ENCODE measurements at regions not wholly inside any gene's neighbourhood (a gene's known extent, or its start where the extent isn't known, plus 50 kb on each side); places are given as distances from the start of the nearest gene placed in this dataset.

DNA sequence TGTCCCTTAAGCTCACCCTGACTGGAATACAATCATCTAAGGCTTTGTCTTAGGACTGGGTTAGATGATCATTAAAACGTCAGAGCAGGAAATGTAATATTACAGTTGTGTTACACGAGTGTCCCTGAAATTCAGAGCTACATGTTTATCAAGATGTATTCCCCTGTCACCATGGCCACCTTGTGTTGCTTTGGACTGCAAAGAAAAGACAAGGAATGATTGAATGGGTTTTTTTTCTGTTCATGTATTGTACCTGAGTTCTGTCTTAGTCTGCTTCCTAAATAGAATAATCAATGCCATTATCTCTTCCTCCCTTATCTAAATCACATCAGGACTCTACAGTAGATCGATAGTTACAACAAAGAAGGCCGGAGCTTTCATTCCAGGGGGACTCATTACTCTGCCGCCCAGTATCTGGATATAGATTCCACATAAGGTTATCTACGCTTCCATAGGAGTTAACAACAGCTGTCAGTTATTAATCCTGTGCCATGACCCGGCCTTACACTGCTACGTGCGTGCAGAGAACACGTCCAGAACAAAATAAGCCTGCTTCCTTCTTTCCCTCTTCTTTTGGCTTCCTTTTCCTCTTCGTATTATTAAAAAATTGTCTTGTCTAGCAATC is 274.1 kb upstream of the SASH1 start:
- no peak for DNase-seq

DNA sequence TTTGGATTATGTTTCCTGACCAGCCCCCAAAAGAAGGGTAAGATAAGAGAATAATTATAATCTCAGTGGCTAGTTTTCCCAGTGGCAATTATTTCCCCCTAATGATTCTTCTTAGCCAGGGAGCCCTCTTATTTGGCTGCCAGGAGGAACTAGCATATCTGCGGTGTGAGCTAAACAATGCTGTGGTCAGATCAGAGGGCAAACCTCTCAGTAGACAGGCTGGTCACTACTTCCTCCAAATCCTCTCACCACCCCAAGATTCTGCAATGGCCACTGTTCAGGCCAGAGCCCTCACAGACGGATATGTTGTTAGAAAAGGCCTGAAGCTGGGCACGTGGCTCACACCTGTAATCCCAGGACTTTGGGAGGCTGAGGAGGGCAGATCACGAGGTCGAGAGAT is 273.4 kb upstream of the SASH1 start:
- no peak for DNase-seq

DNA sequence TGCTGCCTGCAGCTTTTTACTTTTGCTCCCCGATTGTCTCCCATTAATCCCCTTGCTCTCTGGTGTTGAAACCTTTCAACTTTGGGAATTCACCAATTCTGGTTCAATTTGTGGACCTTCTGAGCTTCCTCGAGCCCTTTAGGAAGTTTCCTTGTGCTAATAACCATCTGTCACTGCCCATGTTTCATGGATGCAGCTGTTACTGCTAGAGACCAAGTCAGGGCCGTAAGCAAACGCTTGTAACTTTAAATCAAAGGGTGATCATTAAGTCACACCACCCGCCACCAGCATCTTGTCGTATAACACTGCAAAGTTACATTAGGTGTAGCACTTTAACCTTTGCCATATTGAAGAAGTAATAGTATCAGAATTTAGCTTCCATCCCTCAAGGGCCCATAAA is 268.3 kb upstream of the SASH1 start:
- no peak for DNase-seq

DNA sequence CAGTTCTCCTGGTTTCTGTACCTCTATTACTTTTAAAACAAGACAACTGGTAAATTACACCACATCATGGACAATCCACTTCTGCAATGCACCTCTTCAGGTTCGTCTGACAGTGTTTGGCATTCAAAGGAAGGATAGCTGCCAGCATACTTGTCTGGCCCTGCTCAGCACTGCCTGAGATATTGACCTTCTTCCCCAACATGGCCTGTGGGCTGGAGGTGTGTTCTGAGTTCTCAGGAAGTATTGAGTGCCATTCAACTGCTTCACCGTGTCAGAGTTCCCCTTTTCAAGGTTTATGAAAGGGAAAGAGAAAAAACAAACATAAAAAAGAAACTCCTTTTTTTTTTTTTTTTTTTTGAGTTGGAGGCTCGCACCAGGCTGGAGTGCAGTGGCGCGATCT is 267.9 kb upstream of the SASH1 start:
- DNase-seq, result no peak

DNA sequence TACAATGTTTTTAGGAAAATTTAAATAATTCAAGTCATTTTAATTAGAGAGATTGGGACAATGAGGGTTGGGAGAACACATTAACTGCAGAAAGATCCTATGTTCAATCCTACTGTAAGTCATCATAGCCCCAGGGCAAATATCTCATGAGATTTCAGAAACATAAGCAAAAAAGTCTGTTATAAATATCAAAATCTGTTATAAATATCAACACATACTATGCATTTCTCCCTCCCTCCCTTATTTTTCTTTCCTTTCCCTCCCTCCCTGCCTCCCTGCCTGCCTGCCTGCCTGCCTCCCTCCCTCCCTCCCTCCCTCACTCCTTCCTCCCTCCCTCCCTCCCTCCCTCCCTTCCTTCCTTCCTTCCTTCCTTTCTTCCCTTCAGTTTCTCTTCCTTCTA is 267.3 kb upstream of the SASH1 start:
- no peak for DNase-seq

DNA sequence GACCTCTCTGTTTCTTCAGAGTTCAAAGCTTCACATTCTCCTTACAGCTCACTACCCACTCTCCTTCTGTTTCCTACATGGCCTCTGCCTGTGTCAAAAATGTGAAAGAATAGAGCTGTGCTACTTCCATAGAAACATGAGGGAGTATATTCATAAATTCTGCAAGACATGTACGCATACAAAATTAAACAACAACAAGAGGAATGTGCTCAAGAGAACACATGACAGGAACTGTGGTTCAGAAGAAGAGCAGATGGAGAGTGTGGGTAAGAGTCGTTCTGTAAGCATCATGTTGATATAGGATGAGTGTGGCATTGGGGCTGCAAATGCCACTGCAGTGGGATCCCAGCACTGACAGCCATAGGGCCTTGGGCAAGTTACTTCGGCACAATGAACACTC is 266.6 kb upstream of the SASH1 start:
- DNase-seq, result no peak

DNA sequence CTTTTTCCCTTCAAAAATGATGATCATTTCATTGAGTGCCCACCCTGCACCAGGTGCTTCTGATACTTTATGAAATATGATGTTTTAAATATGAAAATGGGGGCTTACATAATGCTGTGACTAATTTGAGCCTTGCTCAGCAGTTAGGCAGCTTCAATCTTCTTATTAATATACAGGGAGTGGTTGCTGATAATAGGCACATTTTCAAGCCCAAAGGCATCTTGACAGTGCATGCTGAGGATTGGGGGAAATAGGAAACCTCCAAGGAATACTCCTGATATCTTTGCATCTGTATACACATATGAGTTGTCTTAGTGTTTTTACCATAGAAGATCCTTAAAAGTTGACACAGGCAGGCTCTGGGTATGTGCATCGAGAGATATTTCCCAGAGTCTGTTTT is 262.3 kb upstream of the SASH1 start:
- no peak for DNase-seq

DNA sequence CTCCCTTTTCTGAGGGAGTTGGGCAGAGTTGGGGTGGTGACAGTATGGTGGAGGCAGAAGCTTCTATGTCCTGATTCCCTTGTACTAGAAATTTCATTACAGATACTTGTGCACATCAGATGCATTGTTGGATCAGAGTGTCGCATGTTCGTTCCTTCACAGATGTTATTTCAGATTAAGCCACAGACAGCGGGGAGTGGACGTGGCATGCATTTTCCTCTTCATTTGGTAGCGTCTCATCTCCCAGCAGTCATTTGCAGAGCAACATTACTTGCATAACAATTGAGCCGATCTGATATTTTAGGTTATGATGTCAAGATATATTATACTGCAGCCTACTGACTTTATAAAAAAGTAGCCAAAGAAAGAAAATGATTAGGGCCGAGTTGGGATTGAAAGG is 261.6 kb upstream of the SASH1 start:
- no peak for DNase-seq

DNA sequence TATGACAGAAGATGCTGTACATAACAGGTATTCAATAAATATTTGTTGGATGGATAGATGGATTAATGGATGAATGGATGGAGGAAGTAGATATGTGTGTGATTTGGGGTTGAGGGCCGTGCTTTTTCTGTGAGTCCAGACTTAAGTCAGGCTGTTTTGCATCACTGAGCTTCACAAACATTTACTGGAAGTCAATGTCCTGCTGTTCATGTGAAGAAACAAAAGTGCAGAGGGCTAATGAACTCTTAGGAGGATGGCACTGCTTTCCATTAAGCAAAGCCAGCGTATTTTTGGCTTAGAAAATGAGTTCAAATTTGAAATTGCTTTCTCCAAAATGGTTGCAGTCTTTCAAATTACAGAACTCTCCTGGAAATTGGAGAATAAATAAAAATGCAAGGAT is 260.6 kb upstream of the SASH1 start:
- no peak for DNase-seq

DNA sequence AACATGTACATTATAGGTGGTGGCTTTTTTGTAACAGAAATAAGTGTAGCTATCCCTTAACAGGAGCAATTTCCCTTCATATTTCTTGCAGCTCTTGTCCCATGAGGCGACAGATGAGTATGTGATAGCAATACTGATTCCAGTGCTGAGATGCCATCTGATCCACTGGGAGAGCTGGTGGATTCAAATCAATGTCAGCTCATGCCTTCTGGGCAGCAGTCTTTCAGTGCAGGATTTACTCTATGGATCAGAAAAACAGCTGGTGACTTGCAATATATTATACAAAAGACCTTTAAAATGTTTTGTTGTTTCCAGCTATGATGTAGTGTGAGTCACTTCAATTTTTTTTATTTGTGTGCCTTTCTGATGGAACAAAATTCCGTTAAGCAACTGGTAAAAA is 259.9 kb upstream of the SASH1 start:
- no peak for DNase-seq

DNA sequence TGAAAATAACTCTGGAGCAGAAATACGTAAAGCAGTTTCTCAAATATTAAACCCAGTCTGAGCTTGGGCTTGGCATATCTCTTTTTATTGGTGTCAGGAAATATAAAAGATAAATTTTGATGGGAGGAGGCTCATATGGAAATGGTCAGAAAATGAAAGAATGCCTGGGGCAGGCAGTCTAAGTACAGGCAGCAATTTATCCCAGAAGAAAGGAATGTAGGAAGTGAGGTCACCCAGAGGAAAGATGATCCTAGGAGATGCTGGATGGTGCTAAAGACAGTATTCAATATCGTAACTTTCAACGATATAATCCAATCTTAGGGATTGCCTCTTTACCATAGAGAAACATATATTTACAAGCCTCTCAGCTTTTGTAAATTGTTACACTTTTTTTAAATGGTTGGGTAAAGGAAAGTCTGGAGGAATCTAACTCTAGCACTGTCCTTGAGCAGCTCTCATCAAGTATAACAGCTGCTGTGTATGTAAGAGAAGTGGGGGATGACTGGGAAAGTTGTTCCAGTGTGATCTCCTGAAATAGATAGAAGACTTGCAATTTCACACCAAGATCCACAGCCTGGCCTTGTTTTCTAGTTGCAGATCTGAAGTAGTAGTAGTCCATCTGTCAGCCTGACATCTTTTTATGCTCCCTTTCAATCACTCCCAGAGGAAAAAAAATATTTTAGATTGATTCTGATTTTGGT is 256.9 kb upstream of the SASH1 start:
- DNase-seq, result no peak

DNA sequence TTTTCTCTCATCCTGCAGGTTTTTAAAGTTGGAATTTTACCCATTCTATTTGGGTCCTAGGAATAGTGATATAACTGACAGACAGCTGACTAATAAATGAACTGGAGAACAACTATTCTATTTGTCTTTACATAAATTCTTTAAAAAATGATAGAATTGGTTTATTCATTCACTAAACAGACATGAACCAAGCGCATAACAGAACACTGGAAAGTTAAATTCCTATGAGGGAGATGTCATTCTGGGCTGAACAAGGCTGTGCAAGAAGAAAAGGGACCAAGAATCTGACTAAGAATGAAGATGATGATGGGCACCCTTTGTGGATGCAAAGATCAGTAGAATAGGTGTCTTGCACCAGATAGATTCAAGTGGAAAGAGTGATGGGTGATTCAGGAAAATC is 256.3 kb upstream of the SASH1 start:
- no peak for DNase-seq

DNA sequence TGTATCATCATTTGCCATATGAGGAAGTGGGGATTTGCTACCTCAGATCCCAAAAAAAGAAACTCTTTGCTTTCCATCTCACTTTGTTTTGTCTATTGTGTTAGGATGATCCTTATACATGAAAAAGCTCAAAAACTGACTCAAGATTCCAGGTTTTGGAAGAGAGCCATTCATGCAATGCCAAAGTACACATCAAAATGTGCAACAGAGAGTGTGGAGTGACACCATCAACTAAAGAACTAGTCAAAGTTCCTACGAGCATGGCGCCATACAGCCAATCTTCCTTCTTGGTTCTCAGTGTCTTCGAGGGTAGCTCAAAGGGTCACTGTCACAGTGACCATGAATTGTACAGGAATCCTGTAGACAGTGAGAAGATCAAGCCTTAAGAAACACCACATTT is 255.8 kb upstream of the SASH1 start:
- DNase-seq, result no peak

DNA sequence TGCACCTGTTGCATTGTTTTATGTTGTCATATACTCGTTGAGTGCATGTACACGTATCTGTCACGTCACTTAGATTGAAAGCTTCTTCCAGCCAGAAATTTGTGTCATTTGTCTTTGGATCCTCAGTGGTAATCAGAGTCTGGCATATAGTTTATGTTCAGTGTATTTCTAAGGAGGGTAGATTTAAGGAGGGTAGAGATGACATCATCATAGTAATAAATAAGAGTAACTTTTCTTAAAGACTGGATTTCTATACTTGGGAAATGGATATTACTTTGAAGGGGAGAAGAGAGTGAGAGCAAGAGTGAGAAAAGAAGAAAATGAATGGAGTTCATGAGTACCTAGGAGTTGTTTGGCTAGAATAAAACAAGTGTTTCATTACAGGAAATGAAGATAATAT is 255.0 kb upstream of the SASH1 start:
- no peak for DNase-seq

DNA sequence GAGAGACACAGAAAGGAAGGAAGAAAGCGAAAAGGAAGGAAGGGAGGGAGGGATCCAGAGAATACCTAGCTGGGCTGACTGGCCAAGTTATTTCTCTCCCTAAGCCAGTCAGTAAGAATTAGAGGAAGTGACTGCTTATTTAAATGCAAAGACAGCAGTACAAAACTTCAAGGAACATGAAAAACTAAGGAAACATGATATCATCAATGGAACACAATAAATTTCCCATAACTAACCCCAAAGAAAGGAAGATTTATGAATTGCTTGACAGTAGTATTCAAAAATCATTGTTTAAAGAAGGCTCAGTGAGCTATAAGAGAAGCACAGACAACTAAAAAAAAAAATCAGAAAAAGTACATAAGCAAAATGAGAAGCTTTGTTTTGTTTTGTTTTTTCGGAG is 252.3 kb upstream of the SASH1 start:
- no peak for DNase-seq

DNA sequence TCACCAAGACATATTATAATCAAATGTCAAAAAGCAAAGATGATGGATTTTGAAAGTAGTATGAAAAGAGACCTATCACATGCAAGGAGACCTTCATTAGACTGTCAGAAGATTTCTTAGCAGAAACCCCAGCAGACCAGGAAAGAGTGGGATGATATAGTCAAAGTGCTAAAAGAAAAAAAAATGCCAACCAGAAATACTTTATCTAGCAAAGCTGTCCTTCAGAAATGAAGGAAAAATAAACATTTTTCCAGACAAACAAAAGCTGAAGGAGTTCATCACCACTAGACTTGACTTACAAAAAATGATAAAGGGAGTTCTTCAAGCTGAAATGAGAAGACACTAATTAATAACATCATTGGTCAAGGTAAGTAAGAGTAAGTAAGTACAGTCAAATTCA is 251.2 kb upstream of the SASH1 start:
- DNase-seq, result no peak

DNA sequence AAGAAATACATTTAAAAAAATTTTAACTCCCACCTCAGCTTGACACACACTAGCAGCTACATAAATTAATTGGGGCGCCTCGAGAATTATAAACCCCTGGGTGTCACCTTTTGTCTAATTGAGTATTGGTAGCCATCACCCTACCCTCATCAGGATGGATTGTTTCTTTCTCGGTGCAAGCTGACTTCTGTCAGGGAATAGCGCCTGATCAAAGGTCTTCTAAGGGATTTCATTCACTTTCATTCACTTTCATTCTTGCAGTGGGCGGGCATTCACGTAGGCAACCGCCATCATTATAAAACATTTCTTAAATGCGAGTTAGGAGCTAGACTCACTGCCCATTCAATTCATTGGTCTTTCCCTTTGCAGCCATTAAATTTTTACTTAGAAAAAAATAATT is 239.2 kb upstream of the SASH1 start:
- DNase-seq, result no peak

DNA sequence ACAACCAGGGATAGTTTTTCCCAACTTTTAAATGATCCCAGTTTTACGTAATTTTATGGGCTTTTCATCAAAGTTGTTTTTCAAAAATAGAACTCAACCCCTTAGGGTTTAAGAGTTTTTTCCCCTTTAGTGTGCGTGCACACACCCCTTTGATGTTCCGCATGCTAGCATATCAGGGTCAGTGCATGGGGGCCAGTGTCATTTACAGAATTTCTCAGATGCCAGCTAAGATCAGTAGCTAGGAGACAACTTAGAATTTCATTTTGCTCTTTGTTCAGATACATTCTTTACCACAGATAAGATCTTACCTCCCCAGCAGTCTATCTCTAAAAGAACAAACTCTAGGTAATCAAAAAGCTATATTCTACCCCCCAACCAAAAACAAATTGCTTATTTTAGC is 238.5 kb upstream of the SASH1 start:
- DNase-seq, result no peak

DNA sequence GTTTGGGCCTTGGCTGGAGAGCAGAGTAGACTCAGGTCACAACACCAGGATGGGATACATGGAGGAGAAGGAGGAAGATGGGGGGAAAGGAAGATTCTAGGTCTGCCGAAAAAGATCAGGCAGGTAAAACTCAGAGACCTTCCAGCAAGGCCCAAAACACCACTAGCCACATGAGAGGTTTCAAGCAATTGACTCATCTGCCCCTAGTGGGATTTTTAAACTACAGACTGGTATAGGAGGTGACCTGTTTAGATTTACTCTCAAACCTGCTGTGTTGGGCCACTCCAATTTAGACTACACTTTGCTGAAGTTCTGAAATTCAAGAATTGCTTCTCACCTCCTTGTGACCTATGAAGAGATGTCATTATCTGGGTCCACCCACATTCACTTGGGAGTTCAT is 236.9 kb upstream of the SASH1 start:
- no peak for DNase-seq

DNA sequence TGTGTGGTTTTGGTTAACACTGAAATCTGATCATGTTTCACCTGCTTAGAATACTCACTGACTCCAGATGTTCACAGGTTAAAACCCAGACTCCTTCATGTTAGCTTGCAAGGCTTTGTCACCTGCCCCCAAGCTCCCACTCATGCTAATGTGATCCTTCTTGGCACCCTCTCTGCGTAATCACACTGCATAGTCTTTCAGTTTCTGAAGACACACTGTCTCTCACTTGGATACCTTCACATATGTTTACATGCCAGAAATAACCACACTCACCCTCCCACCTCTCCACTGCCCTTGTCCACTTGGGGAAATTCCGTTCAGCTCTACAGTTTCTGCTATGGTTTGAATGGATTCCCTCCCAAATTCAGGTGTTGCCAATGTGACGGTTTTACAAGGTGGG is 234.7 kb upstream of the SASH1 start:
- DNase-seq, result no peak

DNA sequence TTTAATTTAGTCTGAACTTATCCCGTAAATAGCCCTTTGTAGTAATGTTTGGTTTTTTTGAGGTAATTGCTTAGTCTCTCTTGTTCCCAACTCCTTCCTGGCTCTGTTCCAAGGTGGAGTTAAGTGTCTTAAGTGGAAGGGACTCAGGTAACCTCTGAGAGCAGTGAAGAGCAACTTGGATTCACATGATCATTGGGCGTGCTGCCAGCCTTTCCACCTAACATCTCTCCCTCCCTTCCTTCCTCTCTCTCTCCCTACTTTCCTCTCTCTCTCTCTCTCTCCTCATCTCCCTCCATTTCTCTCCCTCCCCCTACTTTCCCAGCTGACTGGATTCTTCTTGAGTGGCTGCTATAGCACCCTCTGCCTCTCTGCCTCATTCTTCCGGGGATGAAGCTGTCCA is 232.9 kb upstream of the SASH1 start:
- no peak for DNase-seq

DNA sequence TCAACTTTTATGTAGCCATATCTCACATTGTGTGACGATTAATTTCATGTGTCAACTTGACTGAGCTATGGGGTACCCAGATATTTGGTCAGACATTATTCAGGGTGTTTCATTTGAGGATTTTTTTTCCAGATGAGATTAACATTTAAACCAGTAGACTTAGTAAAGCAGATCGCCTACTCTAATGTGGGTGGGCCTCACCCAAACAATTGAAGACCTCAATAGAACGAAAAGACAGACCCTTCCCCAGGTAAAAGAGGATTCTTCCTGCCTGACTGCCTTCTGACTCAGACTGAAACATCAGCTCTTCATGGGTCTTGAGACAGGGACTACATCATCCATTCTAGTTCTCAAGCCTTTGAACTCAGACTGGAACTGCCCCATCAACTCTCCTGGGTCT is 231.7 kb upstream of the SASH1 start:
- DNase-seq, result no peak

DNA sequence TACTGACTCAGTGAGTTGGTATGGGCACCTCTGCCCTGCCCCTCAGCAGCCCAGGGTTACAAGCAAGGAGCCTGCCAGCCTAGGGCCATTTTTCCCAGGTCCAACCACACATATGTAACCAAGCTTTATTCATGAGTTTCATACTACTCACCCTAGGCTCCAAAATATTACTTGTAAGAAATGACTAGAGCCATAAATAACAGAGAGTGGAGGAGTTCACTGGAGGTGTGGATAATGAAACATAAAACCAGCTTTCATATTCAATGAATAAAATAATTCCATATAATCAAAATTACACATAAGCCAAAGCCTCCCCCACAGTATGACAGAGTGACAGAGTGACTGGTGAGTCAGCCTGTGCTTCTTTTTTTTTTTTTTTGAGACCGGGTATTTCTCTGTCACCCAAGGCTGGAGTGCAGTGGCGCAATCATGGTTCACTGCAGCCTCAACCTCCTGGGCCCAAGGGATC is 229.8 kb upstream of the SASH1 start:
- DNase-seq, result no peak

DNA sequence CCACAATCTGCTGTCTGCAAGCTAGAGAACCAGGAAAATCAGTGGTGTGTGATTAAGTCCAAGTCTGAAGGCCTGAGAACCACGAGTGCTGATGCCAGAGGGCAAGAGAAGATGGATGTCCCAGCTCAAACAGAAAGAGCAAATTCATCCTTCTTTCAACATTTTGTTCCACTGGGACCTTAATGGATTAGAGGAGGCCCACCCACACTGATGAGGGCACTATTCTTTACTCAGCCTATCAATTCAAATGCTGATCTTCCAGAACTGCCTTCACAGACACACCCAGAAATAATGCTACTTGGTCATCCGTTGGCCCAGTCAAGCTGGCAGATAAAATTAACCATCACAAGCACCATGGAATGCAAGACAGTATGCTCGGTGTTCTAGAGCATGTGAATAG is 226.6 kb upstream of the SASH1 start:
- DNase-seq, result no peak

DNA sequence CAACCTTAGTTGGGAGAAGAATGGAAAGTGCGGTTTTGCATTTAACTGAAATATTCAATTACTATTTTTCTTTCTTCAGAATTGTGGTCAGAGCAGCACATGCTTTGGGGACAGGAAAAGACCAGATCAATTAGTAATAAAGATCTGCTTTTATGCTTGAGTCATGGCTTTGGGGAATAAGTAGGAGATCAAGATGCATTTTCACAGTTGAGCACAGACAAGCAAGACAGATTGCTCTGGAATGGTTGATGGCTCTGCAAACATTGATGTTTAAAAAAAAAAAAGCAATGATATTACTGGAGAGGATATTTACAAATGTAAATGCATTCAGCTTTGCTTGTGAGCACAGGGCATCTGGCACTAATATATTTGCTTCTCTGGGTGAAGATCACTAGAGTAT is 224.4 kb upstream of the SASH1 start:
- DNase-seq, result no peak
